ENCODE measurements at regions not wholly inside any gene's neighbourhood (a gene's known extent, or its start where the extent isn't known, plus 50 kb on each side); places are given as distances from the start of the nearest gene placed in this dataset.

DNA sequence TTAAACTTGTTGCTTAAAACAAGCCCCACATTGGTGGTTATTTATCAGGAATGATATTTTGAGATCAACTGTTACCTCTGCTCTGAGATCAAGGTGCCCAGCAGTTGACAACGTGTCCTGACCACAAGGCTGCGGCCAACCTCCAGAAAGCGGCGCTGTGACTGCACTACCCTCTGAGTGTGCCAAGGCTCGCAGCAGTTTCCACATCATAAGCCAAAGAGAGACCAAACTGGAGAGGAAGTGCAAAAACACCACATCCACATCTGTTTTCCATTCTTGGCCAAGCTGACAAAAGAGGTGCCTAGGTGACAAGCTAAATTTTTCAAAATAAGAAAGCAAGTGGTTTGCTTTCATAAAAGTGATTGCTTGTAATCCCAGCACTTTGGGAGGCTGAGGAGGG, 410.8 kb upstream of the POU3F3 start:
- TF ChIP-seq POLR2A (IDR thresholded peaks at IDR 0.05) (no peak), EP300 (IDR thresholded peaks at IDR 0.05) (no peak)
- TF ChIP-seq, protein P1, sequence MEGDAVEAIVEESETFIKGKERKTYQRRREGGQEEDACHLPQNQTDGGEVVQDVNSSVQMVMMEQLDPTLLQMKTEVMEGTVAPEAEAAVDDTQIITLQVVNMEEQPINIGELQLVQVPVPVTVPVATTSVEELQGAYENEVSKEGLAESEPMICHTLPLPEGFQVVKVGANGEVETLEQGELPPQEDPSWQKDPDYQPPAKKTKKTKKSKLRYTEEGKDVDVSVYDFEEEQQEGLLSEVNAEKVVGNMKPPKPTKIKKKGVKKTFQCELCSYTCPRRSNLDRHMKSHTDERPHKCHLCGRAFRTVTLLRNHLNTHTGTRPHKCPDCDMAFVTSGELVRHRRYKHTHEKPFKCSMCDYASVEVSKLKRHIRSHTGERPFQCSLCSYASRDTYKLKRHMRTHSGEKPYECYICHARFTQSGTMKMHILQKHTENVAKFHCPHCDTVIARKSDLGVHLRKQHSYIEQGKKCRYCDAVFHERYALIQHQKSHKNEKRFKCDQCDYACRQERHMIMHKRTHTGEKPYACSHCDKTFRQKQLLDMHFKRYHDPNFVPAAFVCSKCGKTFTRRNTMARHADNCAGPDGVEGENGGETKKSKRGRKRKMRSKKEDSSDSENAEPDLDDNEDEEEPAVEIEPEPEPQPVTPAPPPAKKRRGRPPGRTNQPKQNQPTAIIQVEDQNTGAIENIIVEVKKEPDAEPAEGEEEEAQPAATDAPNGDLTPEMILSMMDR (IDR thresholded peaks at IDR 0.05): no peak
